Upper lobe of left lung (tissue), 4 donors: ENCODE measurements at regions not wholly inside any gene's neighbourhood (a gene's known extent, or its start where the extent isn't known, plus 50 kb on each side); places are given as distances from the start of the nearest gene placed in this dataset.

ENCODE experiments used
- CTCF ChIP-seq, 6 experiments: fragments of 450-650 bp in 4 of 6; fragments of 200-600 bp in 2 of 6; sonication (generic) in 2 of 6; IDR thresholded peaks; one replicate each; pipeline ENCODE4 v1.5.1; 2016 to 2019; ENCODE audit warnings: antibody characterized with exemption in 6 of 6
- EP300 ChIP-seq, 4 donors: sonication (generic); formaldehyde crosslinking; IDR thresholded peaks; one replicate each; pipeline ENCODE4 v1.5.1; 2017; ENCODE audit warnings: antibody characterized with exemption in 4 of 4, control low read depth in 2 of 4
- POLR2A ChIP-seq, 4 donors: fragments of 450-650 bp; IDR thresholded peaks; one replicate each; pipeline ENCODE4 v1.5.1; 2016 to 2017; ENCODE audit warnings: antibody characterized with exemption in 4 of 4, mild to moderate bottlenecking in 2 of 4
- POLR2AphosphoS5 ChIP-seq, 2 donors: sonication (generic); formaldehyde crosslinking; IDR thresholded peaks; one replicate each; pipeline ENCODE4 v1.5.1; 2017; ENCODE audit warnings: antibody characterized with exemption in 2 of 2

GRCh38 chr6:9504191-9504590 is 910.7 kb downstream of the TFAP2A start:
- TF ChIP-seq CTCF (IDR thresholded peaks at IDR 0.05), result no peak
- TF ChIP-seq POLR2A (IDR thresholded peaks at IDR 0.05), result no peak
- TF ChIP-seq POLR2AphosphoS5 (IDR thresholded peaks at IDR 0.05), result no peak
- TF ChIP-seq EP300 (IDR thresholded peaks at IDR 0.05), result no peak
